ENCODE measurements at regions not wholly inside any gene's neighbourhood (a gene's known extent, or its start where the extent isn't known, plus 50 kb on each side); places are given as distances from the start of the nearest gene placed in this dataset.
"Not testable (repeated sequence)": the region's sequence is repeated elsewhere in the genome, so short reads cannot be mapped to it uniquely, and the experiment has no call there.

- DNase-seq (ENCODE audit: low spot score): no peak
These were observed 102.5 kb upstream of the EIF5 start for GRCh38 chr14:103231376-103232019.

- DNase-seq (ENCODE audit: low spot score): peak; percentile 78
These were observed 101.8 kb upstream of the EIF5 start for GRCh38 chr14:103232031-103232808.

- peak; percentile 62 for DNase-seq (ENCODE audit: low spot score)
These were observed 101.2 kb upstream of the EIF5 start for GRCh38 chr14:103232831-103233319.

- no peak for DNase-seq (ENCODE audit: low spot score)
These were observed 100.7 kb upstream of the EIF5 start for GRCh38 chr14:103233328-103233727.

- not testable (repeated sequence) for DNase-seq (ENCODE audit: low spot score)
These were observed 99.2 kb upstream of the EIF5 start for GRCh38 chr14:103234826-103235225.

GRCh38 chr14:103235506-103235905 lies 98.5 kb upstream of the EIF5 start:
- DNase-seq (ENCODE audit: low spot score): not testable (repeated sequence)

- DNase-seq (ENCODE audit: low spot score): no peak
These were observed 94.3 kb upstream of the EIF5 start for GRCh38 chr14:103239751-103240150.

GRCh38 chr14:103241531-103241930 lies 92.5 kb upstream of the EIF5 start:
- no peak for DNase-seq (ENCODE audit: low spot score)

GRCh38 chr14:103243764-103244737 lies 90.0 kb upstream of the EIF5 start:
- no peak for DNase-seq (ENCODE audit: low spot score)

- not testable (repeated sequence) for DNase-seq (ENCODE audit: low spot score)
These were observed 88.4 kb upstream of the EIF5 start for GRCh38 chr14:103245624-103246031.

- no peak for DNase-seq (ENCODE audit: low spot score)
These were observed 88.0 kb upstream of the EIF5 start for GRCh38 chr14:103246070-103246469.

GRCh38 chr14:103247169-103247606 lies 86.8 kb upstream of the EIF5 start:
- no peak for DNase-seq (ENCODE audit: low spot score)

- no peak for DNase-seq (ENCODE audit: low spot score)
These were observed 83.9 kb upstream of the EIF5 start for GRCh38 chr14:103250181-103250580.

GRCh38 chr14:103250874-103251273 lies 83.2 kb upstream of the EIF5 start:
- no peak for DNase-seq (ENCODE audit: low spot score)

- no peak for DNase-seq (ENCODE audit: low spot score)
These were observed 78.5 kb upstream of the EIF5 start for GRCh38 chr14:103255555-103255954.

- no peak for DNase-seq (ENCODE audit: low spot score)
These were observed 77.6 kb upstream of the EIF5 start for GRCh38 chr14:103256406-103256805.

GRCh38 chr14:103257211-103257962 lies 76.7 kb upstream of the EIF5 start:
- DNase-seq (ENCODE audit: low spot score): no peak

- DNase-seq (ENCODE audit: low spot score): no peak
These were observed 75.8 kb upstream of the EIF5 start for GRCh38 chr14:103258211-103258610.

GRCh38 chr14:103259184-103259583 lies 74.9 kb upstream of the EIF5 start:
- DNase-seq (ENCODE audit: low spot score): no peak

- DNase-seq (ENCODE audit: low spot score): no peak
These were observed 74.0 kb upstream of the EIF5 start for GRCh38 chr14:103259801-103260628.

Measured in iPS-NIHi11 (cell line).